Activated CD4-positive, alpha-beta T cell treated with anti-CD3 and anti-CD28 coated beads, Interleukin-2, amount 50 U/mL, for 48 hours (primary cell): ENCODE measurements at regions not wholly inside any gene's neighbourhood (a gene's known extent, or its start where the extent isn't known, plus 50 kb on each side); places are given as distances from the start of the nearest gene placed in this dataset.

Experiments
- DNase-seq, 2 experiments: peaks; one replicate each; pipeline ENCODE4 v3.0.0-alpha.2; 2020

DNA sequence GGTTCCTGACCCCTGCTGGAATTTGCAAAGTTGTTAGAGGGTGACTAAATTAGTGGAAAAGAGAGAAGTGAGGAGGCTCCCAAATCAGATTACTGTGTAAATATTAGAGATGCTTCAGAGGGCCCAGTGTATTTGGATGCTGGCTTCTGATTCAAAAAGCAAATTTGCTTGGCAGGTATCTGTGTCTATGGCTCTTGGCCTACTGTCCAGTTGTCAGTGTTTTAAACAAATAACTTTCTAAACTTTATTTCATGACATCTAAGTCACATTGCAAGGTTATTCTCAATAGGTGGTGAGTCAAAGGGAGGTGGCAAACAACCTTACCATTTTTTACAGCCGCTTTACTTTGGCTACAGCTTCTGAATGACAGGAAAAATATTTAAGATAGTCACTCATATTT lies 720.1 kb downstream of the KCNA4 start:
- DNase-seq, result no peak

DNA sequence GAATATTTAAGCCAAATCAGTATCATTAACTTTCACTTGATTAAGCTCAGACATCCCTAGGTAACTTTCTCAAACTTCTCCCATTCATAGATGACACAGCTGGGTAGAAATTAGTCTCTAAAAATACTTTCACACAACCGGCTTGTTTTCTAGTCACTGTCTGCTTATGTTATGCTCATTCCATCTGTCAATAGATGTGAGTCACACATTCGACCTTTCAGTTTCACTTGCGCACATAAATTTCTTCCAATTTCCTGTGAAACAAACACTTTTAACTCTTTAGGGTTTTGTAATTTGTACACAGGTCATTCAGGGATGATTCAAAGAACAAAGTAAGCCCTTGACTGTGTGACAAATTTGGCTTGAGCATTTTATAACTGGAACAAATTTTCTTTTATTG lies 723.0 kb downstream of the KCNA4 start:
- no peak for DNase-seq

DNA sequence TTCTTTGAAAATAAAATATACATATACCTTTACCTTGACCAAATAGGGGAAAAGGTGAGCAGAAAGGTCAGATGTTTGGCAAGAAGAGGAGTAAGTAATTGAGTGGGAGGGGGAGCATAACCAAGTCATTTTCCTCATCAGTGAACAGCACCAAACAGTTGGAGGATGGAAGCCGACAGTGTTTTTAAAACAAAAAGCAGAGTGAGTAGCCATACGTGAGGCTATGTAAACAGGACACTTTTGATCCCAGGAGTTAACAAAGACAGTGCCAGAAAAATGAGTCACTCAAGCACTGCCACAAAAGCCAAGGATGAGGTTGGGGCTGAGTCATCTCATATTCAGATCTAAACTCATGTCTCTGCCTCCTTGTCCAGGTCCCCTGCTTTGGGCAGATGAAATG lies 734.7 kb downstream of the KCNA4 start:
- no peak for DNase-seq

DNA sequence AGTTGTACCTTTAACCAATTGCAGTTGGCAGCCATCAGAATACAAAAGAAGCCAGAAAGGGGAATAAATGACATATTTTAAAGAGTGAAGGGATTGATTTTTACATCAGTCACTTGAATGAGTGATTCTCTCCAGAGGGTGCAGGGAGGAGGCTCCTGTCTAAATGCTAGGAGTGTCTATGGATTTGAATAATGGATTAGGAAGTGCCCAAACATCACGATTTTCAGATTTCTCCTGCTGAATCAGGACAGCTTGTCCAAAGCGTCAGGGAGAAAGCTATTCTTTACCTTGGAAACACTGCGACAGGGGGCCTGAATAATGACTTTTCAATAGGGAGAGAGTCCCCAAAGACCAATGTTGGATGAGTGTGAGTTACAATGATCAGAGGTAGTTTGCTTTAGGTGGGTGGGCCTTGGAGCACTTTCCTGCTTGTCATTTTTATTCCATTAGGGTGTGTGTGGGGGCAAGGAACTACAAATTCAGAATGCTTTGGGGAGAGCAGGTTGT lies 735.5 kb downstream of the KCNA4 start:
- DNase-seq, result no peak

DNA sequence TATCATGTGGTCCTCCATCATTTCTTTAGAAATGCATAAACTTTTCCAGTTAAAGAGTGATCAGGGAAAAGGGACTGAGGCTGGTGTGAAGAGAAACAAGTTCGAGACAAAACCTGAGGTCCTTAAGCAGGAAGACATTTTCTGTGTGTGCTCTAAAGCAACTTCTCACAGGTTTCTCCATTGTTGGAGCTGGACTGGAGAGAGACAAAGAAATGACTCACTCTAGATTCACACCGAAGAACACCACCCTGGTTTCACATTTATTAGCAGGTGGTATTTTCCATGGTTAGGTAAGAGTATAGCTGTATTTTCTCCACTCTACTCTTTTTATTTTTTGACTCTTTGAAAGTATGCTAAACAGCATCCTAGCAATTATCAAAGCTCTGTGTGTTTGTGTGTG lies 736.4 kb downstream of the KCNA4 start:
- no peak for DNase-seq

DNA sequence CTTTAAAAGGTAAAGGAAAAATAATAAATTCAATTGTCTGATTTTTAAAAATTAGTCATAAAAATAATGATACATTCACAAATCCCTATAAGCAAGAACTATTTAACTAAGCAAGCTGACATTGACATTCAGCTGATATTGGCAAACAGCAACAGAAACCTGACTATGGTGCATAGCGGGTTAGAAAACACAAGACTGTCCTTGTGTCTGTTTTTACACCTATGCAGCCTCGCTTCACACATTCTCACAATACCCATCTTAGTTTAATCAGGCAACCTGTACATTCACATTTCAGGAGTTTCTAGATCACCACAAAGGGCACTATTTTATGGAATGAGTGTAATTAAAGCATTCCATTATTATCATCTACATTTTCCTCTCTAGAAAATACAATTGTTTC lies 737.1 kb downstream of the KCNA4 start:
- no peak for DNase-seq

DNA sequence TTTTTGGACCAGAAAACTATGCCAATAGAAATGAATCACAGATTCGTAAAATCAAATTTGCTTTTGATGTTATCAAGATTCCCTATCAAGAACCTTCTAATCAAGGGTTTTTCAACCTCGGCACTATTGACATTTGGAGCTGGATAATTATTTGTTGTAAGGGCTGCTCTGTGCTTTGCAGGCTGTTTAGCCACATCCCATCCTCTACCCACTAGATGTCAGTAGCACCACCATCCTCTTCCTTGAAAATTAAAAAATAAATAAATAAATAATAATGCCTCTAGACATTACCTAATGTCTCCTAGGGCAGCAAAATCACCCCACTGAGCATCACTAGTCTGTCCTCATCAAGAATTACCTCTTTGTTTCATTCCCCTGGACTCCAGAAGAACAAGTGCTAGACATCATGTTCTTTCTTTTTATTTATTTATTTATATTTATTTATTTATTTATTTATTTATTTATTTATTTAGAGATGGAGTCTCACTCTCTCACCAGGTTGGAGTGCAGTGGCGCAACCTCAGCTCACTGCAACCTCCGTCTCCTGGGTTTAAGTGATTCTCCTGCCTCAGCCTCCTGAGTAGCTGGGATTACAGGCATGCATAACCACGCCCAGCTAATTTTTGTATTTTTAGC lies 744.7 kb downstream of the KCNA4 start:
- no peak for DNase-seq

DNA sequence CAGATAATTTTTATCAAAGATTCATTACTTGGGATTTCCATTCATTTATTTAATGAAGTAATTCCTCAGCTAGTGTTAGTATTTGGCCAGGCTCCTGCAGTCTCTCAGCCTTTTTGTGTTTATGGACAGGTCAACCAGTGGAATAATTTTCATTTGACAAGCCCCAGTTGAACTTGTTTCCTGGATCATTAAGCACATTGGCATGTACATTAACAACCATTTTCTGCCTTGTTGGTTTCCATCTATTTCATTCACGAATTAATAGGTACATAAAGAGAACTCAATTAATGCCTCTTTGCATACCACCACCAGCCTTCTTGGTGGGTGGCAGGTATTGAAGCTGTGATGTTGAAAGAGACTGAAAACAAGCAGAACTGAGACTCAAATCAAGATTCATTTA lies 745.2 kb downstream of the KCNA4 start:
- no peak for DNase-seq

DNA sequence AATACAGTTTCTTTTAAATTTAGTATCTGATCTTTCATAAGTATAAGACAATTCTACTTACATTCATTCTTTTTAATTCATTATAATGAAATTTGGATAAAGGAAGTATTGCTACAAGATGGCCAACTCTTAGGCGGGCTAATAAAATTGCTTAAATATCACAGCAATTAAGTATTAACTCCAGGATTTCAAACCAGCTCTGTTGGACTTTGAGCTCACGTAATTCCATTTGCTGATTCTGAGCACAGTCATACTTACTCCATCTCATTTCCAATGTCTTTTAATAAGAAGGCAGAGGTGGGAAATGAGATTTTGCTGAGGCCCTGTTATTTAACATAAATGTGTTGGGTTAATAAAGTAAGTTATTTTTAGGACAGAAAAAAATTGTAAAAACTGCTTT lies 748.1 kb downstream of the KCNA4 start:
- no peak for DNase-seq

DNA sequence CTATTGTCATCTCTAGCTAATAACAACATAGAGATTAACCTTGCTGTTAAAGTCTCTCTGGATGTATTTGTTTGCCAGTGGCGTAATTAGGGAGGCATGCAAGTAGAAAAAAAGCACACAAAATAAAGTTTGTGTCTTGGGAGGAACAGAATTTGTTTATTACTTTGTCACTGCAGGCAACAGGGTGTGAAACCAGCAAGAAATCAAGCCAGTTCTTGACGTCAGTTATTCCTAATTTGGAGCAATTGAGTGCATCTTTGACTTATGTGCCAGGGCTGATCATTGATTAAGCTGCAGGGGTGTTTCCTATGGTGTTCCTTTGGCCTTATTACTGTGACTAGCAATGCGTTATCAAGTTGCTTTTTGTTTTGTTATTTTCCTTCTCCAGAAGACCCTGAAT lies 751.0 kb downstream of the KCNA4 start:
- DNase-seq, result no peak

DNA sequence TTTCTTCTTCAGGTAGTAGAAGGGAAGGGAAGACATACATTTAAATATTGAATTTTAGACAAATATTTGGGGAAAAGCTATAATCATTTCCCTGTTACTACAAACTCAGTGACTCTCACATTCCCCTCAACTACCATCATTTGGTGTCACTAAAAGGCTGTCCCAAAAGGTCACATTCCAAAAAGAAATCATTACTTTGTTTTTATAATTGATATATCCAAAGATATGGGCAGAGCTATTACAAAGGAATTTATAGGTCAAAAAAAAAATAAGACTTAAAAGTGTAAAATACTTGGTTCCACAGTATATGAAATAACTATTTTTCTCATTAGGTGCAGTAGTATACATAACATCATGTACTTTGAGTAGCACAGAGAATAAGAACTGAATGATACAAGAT lies 751.4 kb downstream of the KCNA4 start:
- DNase-seq, result no peak

DNA sequence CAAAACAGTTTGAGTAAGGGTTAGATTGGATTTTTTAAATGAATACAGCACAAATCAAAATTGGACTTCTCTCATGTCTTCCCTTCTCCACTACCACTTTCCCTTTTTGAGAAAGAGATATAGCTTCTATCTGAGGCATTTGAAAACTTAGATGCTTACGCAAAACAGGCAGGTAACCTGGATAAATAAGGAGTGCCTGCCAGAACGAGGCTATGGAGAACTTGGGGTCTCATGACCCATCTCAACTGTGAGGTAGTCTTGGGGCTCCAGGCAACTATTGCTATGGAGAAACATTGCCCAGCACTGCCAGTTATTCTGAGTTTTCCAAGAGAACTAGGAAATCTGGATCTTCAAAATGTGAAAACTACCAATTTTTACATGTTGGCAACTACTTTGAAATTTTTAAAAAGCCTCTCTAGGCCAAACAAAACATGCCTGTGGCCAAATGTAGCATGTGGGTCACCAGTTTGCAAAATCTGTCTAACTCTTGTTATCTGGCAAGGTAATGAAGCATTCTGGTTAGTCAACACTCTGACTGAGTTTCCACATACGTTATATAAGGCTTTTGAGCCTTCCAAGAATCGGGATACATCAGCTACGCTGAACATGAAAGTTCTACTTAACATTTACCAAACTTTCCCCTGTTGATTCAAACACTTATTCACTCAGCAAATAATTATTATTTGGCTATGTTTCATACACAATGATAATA lies 752.7 kb downstream of the KCNA4 start:
- DNase-seq, result no peak

DNA sequence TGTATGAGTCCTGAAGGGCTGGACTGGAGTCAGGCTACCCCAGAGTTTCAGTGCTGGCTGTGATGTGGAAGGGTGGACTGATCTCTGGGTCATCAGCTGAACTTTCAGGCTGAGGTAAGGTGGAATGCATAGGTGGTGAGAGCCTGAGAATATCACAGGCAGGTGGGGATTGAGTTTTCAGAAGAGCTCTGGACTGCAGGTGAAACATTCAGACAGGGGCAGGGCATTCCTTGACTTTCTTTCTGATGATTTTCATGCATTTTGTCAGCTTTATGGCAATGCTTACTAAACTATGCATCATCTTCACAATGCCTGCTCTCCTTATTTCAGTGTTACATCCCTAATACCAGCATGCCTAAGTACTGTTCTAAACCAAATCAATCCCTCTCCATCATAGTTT lies 755.0 kb downstream of the KCNA4 start:
- no peak for DNase-seq

DNA sequence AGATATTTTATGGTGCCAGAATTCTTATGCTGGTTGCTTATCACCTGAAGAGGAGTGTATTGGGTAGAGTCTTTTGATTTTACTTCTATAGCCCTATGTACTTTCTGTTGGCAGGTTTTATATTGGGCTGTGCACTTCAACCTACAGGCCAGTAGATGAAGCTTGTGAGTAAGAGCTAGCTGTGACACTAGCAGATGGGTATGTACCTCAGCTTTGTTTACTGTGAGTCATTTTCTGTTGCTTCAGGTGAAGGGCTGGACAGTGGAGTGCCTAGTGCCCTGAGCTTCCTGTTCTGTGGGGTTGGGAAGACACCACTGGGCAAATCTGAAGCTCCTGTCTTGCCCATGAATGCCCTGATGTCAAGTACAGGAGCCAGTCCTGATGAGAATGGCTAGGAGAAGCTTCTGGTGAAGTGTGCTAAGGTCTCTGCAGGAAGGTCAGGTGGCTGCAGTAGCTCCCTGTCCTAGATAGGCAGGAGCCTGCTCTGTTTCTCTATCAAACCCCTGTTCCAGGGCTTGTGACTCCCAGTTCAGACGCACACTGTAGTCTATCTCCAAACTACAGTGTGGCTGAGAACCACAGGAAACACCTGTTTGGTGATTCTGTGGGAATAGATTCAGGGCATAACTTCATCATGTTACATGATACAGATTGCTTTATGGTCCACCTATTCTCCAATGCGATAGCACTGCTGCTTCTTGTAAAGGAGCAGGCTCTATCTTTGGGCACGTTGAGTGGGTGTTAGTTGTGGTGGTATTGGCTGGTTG lies 755.7 kb downstream of the KCNA4 start:
- no peak for DNase-seq

DNA sequence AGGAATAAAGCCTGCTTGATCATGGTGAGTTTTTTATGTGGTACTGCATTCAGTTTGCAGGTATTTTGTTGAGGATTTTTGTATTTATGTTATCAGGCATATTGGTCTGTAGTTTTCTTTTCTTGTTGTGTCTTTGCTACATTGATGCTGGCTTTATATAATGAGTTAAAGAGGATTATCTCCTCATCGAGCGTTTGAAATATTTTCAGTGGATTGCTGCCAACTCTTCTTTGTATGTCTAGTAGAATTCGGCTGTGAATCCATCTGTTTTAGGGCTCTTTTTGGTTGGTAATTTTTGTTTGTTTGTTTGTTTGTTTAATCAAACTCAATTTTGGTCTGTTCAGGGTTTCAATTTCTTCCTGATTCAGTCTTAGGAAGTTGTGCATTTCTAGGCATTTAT lies 758.4 kb downstream of the KCNA4 start:
- no peak for DNase-seq

DNA sequence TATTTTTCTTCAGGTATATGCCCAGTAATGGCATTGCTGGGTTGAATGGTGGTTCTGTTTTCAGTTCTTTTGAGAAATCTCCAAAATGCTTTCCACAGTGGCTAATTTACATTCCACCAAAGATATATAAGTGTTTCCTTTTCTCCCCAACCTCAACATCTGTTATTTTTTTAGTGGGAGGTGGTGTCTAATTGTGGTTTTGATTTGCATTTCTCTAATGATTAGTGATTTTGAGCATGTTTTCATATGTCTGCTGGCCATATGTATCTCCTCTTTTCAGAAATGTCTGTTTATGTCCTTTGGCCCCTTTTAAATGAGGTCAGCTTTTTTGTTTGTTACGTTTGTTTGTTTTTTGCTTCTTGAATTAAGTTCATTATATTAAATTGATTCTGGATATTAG lies 760.2 kb downstream of the KCNA4 start:
- DNase-seq, result no peak

DNA sequence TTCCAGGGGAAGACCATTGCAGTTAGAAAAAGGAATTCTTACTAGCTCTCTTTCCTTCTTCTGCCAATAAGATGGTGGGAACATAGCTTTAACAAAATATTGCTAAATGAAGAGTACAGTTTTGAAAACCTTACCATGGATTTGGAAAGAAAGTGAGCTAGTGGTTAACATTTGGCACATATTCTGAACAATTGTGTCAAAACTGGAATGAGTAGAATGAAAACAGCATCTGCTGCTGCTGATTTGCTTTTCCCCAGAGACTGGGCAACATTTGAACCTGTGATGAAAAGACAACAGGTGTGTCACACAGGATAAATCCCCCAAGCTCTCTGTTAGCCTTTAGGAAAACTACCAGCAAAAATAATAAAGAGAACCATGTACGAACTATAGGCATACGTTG lies 761.4 kb downstream of the KCNA4 start:
- no peak for DNase-seq

DNA sequence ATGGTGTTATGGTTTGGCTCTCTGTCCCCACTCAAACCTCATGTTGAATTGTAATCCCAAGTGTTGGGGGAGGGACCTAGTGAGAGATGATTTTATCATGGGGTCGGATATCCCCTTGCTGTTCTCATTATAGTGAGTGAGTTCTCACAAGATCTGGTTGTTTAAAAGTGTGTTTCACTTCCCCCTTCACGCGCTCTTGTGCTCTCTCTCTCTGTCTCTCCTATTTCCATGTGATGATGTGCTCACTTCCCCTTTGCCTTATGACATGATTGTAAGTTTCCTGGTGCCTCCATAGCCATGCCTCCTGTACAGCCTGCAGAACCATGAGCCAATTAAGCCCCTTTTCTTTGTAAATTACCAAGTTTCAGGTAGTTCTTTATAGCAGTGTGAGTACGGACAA lies 765.1 kb downstream of the KCNA4 start:
- no peak for DNase-seq

DNA sequence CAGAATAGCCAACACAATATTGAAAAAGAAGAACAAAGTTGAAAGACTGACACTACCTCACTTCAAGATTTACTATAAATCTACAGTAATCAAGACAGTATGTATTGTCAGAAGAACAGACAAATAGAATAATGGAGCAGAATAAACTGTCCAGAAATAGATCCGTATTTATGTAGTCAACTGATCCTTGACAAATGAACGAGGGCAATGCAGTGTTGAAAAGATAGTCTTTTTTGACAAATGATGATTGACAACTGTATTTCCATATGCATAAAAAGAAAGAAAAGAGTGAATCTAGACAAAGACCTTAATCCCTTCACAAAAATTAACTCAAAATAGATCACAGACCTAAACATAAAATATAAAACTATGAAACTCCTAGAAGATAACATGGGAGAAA lies 767.1 kb downstream of the KCNA4 start:
- no peak for DNase-seq

DNA sequence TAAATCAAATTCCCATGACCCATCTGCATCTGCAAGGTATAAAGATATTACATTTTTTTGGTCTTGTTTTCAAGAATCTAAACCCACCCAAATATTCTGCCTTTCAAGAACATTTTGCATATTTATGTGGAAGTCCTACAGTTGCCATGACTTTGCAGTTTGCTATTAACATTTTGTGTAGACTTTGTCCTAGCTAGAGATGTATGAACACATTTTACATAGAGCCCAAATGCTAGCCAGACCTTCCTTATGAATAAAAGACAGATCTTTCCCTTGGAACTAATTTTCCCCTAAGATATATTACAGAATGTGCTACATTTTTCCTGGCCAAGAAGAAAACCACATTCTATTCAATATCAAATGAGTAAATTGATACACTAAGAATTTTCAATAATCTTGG lies 772.5 kb downstream of the KCNA4 start:
- no peak for DNase-seq

DNA sequence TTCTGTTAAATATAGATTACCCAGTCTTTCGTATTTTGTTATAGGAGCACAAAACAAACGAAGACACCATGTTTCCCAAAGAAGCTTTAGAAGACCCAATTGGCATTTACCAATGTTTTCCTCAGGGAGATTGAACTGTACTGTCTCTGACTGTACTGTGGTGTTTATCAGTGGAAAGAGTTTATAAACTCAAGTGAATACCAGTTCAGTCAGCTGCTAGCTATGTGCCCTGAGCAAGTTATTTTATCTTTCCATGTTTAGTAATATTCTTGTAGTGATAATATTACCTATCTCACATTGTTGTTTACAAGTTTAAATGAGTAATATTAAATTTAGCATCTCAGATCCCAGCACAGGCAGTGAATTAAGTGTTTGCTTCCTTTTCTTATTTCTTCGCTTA lies 773.2 kb downstream of the KCNA4 start:
- no peak for DNase-seq

DNA sequence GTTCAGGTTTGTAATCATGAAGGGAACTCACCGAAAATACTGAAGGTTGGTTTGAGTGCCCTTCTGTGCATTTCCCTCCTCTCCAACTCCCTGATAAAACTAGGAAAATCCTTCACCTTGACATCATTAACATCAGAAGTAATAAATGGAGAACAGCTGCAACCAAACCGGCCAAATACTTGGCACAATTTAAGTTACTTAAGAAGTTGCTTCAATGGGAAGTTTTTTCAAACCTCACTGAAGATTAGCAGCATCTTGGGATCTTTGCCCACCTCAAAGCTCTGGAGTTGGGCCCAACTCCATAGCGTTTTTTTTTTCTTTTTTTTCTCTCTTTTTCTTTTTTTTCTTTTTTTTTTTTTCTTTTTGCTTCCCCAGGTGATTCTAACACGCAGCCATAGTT lies 784.8 kb downstream of the KCNA4 start:
- no peak for DNase-seq

DNA sequence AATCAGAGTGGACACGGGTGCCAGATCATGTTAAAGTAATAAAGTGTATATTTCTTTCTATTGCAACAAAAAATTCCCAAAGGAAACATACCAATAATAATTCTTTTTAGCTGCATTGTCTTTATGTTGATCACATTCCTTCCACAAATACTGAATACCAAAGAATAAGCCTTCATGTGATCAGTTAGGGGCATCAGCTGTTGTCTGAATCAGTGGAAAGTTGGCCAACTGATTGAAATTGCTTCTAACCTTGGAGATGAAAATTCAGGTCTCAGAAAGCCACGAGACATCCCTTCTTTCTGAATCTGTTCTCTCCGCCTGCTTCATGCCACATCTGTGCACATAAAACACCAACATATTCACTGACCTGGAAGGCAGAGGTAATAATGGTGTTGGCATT lies 785.2 kb downstream of the KCNA4 start:
- no peak for DNase-seq

DNA sequence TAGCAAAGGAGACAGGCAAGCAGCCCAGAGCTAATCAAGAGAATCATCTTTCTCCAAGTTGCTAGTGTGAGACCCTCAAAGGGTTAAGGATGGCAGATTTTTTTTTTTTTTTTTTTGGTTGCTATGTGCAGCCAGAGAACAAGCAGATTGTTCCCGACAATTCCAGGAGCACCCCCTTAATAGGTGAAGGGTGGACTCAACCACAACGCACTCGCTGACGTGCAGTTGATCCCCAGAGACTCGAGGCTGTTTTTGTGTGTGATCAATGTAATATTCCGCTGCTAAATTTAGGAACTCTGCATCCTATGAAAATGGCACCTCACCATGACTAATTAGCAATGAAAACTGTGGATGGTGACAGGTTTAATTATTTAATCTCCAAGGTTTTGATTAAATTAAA lies 789.0 kb downstream of the KCNA4 start:
- no peak for DNase-seq
